ENCODE measurements at regions not wholly inside any gene's neighbourhood (a gene's known extent, or its start where the extent isn't known, plus 50 kb on each side); places are given as distances from the start of the nearest gene placed in this dataset.
A peak's percentile ranks its signal among the peaks of the same experiment; 100 is the strongest.

- Histone ChIP-seq H3K79me2 (ENCODE audit: control insufficient read depth, insufficient read depth, low read length) (no peaks in the 10 kb centered on the region), H3K4me3 (no peak overlapping the region), H2AFZ (ENCODE audit: control insufficient read depth, low read depth, low read length) (no peak overlapping the region), H3K36me3 (ENCODE audit: control insufficient read depth in 2 of 2, insufficient read depth in 2 of 2, low read length in 1 of 2) (no peaks in the 10 kb centered on the region), H3K27ac (ENCODE audit: control insufficient read depth, insufficient read depth) (no peak overlapping the region), H4K20me1 (ENCODE audit: control insufficient read depth, insufficient read depth) (no peaks in the 10 kb centered on the region), H3K4me2 (ENCODE audit: control insufficient read depth, insufficient read depth) (no peak overlapping the region), H3K9ac (ENCODE audit: control insufficient read depth, insufficient read depth, low read length) (no peak overlapping the region), H3K4me1 (ENCODE audit: control insufficient read depth, insufficient read depth, low read length) (no peaks in the 10 kb centered on the region), H3K9me3 (replicated peaks; ENCODE audit: control insufficient read depth, insufficient read depth, low read length) (no peaks in the 10 kb centered on the region), H3K27me3 (replicated peaks in 1 of 2; ENCODE audit: control insufficient read depth in 2 of 2, insufficient read depth in 2 of 2, low read length in 1 of 2) (no peaks in the 10 kb centered on the region)
- no TSS peak for BruUV-seq (replicated peaks)
- CTCF ChIA-PET = interaction anchor here (1.7 kb wide), 1 partner anchor 188 kb away, joined by 10 read pairs; no protein-coding TSS in a partner anchor
- in situ Hi-C loops (cut with MboI) (no loop called here), intact Hi-C loops (cut with micrococcal nuclease; ENCODE audit: unreplicated experiment) (no loop called here)
- POLR2A ChIA-PET = no interaction called here
- FAIRE-seq = no peak
- no peak for TF ChIP-seq DPF2 (IDR thresholded peaks at IDR 0.05)
- no peak for TF ChIP-seq SP1 (IDR thresholded peaks at IDR 0.05; ENCODE audit: low read depth, low read length)
- no peak for TF ChIP-seq ZBTB40 (IDR thresholded peaks at IDR 0.05; ENCODE audit: borderline replicate concordance)
- peak; percentile 89; the same call in 1 of the 2 replicates for TF ChIP-seq PAX5 (IDR thresholded peaks at IDR 0.05; ENCODE audit: borderline replicate concordance, low read depth, low read length)
- TF ChIP-seq FOXM1 (IDR thresholded peaks at IDR 0.05; ENCODE audit: low read depth, low read length) = peak; percentile 51; the same call in 1 of the 2 replicates
- TF ChIP-seq, protein P1, sequence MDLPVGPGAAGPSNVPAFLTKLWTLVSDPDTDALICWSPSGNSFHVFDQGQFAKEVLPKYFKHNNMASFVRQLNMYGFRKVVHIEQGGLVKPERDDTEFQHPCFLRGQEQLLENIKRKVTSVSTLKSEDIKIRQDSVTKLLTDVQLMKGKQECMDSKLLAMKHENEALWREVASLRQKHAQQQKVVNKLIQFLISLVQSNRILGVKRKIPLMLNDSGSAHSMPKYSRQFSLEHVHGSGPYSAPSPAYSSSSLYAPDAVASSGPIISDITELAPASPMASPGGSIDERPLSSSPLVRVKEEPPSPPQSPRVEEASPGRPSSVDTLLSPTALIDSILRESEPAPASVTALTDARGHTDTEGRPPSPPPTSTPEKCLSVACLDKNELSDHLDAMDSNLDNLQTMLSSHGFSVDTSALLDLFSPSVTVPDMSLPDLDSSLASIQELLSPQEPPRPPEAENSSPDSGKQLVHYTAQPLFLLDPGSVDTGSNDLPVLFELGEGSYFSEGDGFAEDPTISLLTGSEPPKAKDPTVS (IDR thresholded peaks at IDR 0.05; ENCODE audit: low read depth, low read length) = no peak
- SMC1A ChIA-PET (ENCODE audit: uncharacterized antibody, unreplicated experiment) = interaction anchor here (1.2 to 1.3 kb wide), 3 partner anchors 78 to 540 kb away, joined by 3 read pairs; no protein-coding TSS in a partner anchor
- RAD21 ChIA-PET (ENCODE audit: unreplicated experiment) = interaction anchor here (1.4 kb wide), 1 partner anchor 188 kb away, joined by 3 read pairs; no protein-coding TSS in a partner anchor
- 24% methylated on average over 10 of the region's 11 CpGs for WGBS (ENCODE audit: insufficient coverage, insufficient replicate concordance, low lambda C conversion rate, missing lambda C conversion rate)
- no peak for DNase-seq (ENCODE audit: low read depth, low spot score)
- no peak for ATAC-seq
Observed at GRCh38 chr3:180117381-180118163, 80.8 kb upstream of the PEX5L start.

Measured in GM12878 (cell line).